PFSK-1 (cell line): ENCODE measurements at regions not wholly inside any gene's neighbourhood (a gene's known extent, or its start where the extent isn't known, plus 50 kb on each side); places are given as distances from the start of the nearest gene placed in this dataset.

Source experiments
- POLR2AphosphoS5 ChIP-seq: IDR thresholded peaks from 2 replicates; pipeline ENCODE4 v1.6.1; 2012; ENCODE audit warnings: low read depth, mild to moderate bottlenecking, control low read depth, low read length, moderate library complexity
- SIN3A ChIP-seq: IDR thresholded peaks from 2 replicates; pipeline ENCODE4 v1.6.1; 2012; ENCODE audit warnings: mild to moderate bottlenecking, low read length, moderate library complexity, borderline replicate concordance; ENCODE audit not compliant: insufficient read depth
- TAF1 ChIP-seq: IDR thresholded peaks from 2 replicates; pipeline ENCODE4 v1.6.1; 2012; ENCODE audit warnings: low read length, control low read depth, borderline replicate concordance; ENCODE audit not compliant: insufficient read depth

GRCh38 chr2:129752686-129753085 is 226.8 kb upstream of the RAB6C start:
- TF ChIP-seq TAF1 (no peak), POLR2AphosphoS5 (no peak), SIN3A (no peak)
